Muscle of arm (tissue), 1 donor: ENCODE measurements at regions not wholly inside any gene's neighbourhood (a gene's known extent, or its start where the extent isn't known, plus 50 kb on each side); places are given as distances from the start of the nearest gene placed in this dataset.

Experiments
- DNase-seq: peaks from one replicate; pipeline ENCODE4 v3.0.0-alpha.2; 2013

DNA sequence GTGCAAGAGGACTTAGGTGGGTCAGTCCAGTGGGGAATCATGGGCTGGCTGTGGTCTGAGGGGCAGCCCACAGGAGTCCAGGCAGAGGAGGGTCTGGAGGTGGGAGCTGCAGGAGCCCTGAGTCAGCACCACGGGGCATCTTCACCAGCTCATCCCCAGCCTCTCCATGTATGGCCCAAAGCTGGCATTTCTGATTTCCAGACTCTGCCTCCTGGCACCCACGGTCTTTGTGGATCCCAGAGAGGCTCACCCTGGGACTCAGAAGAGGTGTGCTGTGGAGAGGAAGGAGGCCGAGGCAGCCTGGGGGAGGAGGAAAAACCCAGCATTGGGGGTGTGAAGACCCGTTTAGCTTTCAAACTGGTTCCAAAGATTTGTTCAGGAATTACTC is 64.5 kb upstream of the KLF13 start:
- DNase-seq = no peak

GRCh38 chr15:31262901-31263671 is 63.5 kb upstream of the KLF13 start:
- DNase-seq = no peak

GRCh38 chr15:31263751-31264558 is 62.7 kb upstream of the KLF13 start:
- DNase-seq = peak; percentile 58

- no peak for DNase-seq
Measured at GRCh38 chr15:31264559-31265089, 62.0 kb upstream of the KLF13 start.

DNA sequence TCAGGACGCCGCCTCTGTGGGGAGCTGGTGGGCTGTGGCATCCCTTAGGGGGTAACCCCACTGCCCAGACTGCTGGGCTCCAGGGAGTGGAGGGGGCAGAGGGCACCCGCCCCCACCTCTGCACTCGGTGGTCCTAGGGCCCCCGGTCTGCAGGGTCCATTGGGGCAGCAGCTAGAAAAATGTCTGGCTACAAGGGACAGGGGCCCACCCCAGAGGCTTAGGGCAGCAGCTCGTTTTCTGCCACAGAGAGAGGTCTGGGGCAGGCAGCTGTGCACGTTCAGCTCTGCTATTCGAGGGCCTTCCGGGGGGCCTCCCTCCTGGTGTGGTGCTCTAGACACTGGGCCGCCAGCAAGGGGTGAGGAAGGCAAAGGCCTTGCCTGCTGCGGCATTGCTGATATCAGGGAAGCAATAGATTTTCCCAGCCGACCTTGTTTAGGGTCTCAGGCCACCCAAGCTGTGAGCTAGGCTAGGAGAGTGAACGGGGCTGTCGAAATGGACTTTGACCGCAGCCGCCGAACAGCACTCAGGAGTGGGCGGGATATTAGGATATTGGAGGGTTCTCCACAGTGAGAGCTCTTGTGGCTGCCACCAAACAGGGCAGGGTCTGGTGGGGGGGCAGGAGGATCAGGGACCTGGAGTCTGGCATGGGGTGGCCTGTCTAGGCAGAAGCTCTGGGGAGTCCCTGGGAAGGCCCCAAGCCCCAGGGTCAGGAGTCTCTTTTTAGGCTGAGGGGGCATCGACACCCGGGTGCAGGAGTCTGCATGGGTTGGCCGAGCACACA is 61.4 kb upstream of the KLF13 start:
- no peak for DNase-seq

- DNase-seq = no peak
Measured at GRCh38 chr15:31265871-31266711, 60.5 kb upstream of the KLF13 start.

DNA sequence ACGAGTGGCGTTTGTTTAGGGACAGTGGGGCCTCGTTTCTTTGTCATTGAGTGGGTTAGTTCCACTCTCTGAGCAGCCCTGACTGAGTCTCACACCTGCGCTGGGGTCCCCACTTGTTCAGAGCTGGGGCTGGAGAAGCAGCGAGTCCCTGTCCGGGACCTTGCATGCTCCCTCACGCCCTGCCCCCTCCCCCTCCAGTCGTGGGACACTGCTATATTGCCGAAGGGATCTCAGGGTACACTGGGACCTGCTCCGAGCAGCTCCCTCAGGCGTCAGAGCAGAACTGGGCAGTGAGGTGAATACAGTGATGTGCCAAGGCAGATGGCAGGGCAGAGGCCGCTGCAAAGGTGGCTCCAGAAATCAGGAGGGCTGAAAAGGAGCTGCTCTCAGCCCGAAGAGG is 59.9 kb upstream of the KLF13 start:
- DNase-seq = no peak

DNA sequence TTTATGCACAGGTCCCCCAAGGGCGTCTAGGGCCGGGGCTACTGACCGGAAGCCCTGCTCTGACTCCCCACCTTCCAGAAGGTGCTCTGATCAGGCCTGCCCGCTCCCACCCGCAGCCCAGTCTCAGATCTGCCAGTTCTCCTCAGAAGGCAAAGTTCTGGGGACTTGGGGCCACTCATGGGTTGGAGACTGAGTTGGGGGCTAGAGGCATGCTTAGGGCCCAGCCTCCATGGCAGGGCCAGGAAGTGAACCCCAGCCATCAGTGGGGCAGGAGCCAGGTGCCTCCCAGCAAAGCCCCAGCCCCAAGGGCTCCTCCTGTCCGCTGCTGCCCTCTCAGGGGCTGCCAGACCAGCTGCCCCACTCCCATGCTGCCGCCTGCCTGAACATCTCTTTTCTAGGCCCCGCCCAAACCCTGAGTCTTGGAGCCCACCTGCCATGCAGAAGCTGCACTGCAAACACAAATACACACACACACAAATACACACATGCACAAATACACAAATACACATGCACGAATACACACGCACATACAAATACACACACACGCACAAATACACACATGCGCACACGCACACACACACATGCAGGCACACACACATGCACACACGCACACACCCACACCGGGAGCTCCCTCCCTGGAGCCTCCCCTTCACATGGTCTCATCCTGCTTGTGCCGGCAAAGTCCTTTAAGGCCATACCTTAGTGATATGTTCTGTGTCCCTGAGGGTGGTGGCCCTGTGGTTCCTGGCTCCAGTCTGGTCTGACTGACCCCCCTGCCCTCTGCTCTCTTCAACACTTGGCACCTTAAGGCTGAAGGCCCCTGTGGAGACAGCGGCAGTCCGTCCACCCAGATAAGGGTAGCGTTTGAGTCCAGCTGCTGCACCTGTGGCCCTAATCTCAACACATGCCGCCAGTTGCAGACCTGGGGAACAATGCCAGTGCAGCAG is 59.2 kb upstream of the KLF13 start:
- no peak for DNase-seq

GRCh38 chr15:31268108-31268501 is 58.5 kb upstream of the KLF13 start:
- DNase-seq = no peak

GRCh38 chr15:31268911-31269784 is 57.5 kb upstream of the KLF13 start:
- no peak for DNase-seq

- no peak for DNase-seq
Measured at GRCh38 chr15:31269816-31270575, 56.6 kb upstream of the KLF13 start.

- DNase-seq = no peak
Measured at GRCh38 chr15:31270767-31271166, 55.9 kb upstream of the KLF13 start.

GRCh38 chr15:31271224-31271635 is 55.4 kb upstream of the KLF13 start:
- DNase-seq = no peak

DNA sequence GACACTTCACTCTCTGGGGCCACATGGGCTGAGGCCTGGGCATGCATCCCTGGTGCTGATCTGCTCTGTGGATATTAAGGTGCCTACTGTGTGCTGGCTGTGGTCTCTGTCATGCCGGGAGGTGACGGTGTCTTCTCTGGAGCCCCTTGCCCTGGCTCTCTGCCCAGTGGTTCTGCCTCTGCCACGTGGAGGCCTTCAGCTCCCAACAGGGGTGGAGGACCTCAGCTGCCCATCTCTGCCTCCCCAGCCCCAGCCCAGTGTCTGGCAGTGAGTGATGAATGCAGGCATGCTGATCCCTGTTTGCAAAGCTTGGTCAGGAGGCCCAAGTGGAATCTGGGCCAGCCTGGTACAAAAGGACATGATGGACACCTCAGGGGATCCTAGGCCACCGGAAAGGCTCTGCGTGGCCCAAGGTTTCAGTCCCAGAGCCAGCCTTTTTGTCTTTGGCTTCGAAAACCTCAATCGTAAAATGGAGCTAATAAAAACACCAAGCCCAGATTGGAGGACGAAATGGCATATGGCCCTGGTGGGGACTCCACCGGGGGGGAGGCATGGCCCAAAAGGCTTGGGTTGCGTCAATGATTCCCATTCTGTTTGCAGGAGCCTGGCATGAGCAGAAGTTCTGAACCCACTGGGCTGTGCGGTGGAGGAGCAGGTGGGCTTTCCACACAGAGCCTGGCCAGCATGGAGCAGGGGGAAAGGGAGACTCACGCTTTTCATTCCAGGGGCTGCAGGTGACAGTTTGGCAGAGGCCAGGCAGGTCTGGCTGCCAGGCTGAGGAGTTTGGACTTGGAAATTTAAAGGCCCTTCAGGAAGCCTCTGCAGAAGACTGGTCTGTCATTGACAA is 54.7 kb upstream of the KLF13 start:
- no peak for DNase-seq

DNA sequence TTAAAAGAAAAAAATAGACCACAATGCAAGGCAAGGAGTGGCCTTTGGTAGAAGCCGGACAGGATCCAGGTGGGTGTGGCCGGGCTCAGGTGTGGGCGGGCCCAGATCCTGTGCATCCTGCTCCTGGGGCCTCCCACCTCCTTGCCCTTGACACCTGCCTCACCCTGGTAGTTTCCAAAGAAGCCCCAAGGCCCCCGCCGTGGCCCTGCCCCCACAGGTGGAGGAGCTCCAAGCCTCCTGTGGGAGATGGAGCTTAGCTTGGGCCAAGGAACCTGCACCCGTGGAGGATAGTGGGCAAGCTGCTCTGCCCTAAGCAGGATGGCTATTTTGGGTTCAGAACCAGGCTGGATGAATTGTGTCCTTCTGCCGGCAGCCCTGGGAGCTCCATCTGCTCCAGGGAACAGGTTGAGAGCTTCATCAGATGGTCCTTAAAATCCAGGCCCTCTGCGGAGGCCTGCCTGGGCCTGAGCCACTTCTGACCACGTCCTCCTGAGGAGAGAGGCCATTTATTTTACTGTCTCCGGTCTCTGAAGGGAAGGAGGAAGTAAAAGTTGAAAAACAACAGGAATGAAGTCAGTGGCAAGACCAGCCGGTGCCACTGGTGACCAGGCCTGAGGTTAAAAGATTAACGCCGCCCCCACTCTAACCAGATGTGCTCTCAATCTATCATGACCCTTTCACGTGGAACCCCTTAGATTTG is 53.9 kb upstream of the KLF13 start:
- no peak for DNase-seq

- no peak for DNase-seq
Measured at GRCh38 chr15:31273258-31273941, 53.2 kb upstream of the KLF13 start.
